Muscle layer of duodenum (tissue), 2 donors: ENCODE measurements at regions not wholly inside any gene's neighbourhood (a gene's known extent, or its start where the extent isn't known, plus 50 kb on each side); places are given as distances from the start of the nearest gene placed in this dataset.

Source experiments
- H3K27ac ChIP-seq: one replicate; pipeline ENCODE4 v1.7.0; 2013; ENCODE audit warnings: mild to moderate bottlenecking, low read length
- H3K27me3 ChIP-seq: one replicate; pipeline ENCODE4 v1.7.0; 2013; ENCODE audit warnings: low read depth, mild to moderate bottlenecking, control low read depth, low read length
- H3K36me3 ChIP-seq, 2 donors: one replicate each; pipeline ENCODE4 v1.7.0; 2013; ENCODE audit warnings: low read length in 2 of 2, control low read depth in 1 of 2, mild to moderate bottlenecking in 1 of 2; ENCODE audit not compliant: insufficient read depth in 2 of 2, control insufficient read depth in 1 of 2
- H3K4me1 ChIP-seq, 2 donors: one replicate each; pipeline ENCODE4 v1.7.0; 2013; ENCODE audit warnings: low read length in 2 of 2, mild to moderate bottlenecking in 2 of 2, control low read depth in 1 of 2, moderate library complexity in 1 of 2; ENCODE audit not compliant: insufficient read depth in 2 of 2, control insufficient read depth in 1 of 2
- H3K4me3 ChIP-seq, 2 donors: one replicate each; pipeline ENCODE4 v1.7.0; 2013; ENCODE audit warnings: low read length in 2 of 2, low read depth in 1 of 2, mild to moderate bottlenecking in 1 of 2
- H3K9me3 ChIP-seq, 2 donors: one replicate each; pipeline ENCODE4 v1.7.0; 2013; ENCODE audit warnings: low read length in 2 of 2, control low read depth in 1 of 2, mild to moderate bottlenecking in 1 of 2; ENCODE audit not compliant: control insufficient read depth in 1 of 2
- donor health status: healthy.

DNA sequence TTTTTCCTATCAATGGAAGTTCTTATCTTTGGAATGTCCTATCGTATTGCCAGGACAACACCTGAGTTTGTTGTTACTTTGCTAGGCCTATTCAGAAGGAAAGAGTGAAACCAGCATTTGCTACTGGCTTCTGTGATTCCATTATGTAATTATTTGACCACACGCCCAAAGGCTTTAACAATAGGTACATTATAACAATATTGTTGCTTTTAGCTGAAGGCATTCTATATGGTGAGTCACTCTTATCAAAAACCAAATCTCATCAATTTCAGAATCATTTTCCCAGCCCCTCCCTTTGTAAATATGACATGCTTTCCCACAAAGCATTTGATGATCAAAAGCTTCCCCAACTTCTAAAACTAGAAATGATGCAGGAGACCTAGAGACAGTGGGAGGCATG is 294.4 kb upstream of the NEBL start:
- H3K4me1 ChIP-seq = no peaks in the 10 kb centered on the region
- no peaks in the 10 kb centered on the region for H3K9me3 ChIP-seq
- no peak overlapping the region for H3K27ac ChIP-seq

DNA sequence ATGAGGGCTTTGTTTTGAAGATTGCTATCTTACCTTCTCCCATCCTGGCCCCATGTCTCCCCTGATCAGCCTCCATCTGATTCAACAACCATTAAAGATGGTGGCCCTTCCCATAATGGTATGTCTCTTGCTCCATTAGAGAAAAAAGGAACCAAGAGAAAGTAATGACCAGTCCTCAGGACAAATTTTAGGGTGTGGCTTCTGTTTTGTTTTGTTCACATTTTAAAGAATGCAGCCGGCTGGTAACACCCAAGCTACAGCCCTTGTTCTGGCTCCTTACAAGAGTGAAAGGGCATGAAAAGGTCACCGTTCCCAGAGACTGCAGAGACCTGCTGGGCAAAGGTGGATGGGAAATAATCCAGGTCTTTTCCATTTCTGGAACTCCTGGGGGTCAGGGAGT is 287.9 kb upstream of the NEBL start:
- H3K9me3 ChIP-seq = peaks cover 0 to 4% of the 10 kb centered on the region in 2 donors
- H3K27ac ChIP-seq = no peak overlapping the region
- H3K4me1 ChIP-seq = no peaks in the 10 kb centered on the region
- no peaks in the 10 kb centered on the region for H3K27me3 ChIP-seq
- no peaks in the 10 kb centered on the region for H3K36me3 ChIP-seq
- no peak overlapping the region for H3K4me3 ChIP-seq

More for the DNA sequence above, 294.4 kb upstream of the NEBL start:
- Histone ChIP-seq H3K36me3 (no peaks in the 10 kb centered on the region), H3K4me3 (no peak overlapping the region), H3K27me3 (no peaks in the 10 kb centered on the region)

DNA sequence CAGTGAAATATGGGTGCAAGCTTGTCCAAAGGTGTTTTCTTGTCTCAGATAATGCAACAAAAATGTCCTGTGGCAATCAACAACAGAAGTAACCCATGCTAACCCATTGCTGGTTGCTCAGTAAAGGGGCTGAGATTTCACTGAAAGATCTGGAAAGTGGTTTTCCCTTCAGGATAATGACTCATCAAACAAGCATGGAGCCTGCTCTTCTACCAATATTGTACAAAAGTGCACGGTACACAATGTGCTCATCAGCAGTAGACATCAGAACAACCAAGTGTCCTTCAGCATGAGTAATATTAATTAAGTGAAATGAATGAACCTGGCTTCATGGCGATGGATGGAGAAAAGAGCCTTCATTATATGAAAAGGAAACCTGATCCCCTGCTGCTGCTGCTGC is 287.1 kb upstream of the NEBL start:
- Histone ChIP-seq H3K27me3 (no peaks in the 10 kb centered on the region), H3K4me1 (no peaks in the 10 kb centered on the region), H3K4me3 (no peak overlapping the region), H3K36me3 (no peaks in the 10 kb centered on the region), H3K27ac (no peak overlapping the region), H3K9me3 (peaks cover 0 to 12% of the 10 kb centered on the region in 2 donors)

DNA sequence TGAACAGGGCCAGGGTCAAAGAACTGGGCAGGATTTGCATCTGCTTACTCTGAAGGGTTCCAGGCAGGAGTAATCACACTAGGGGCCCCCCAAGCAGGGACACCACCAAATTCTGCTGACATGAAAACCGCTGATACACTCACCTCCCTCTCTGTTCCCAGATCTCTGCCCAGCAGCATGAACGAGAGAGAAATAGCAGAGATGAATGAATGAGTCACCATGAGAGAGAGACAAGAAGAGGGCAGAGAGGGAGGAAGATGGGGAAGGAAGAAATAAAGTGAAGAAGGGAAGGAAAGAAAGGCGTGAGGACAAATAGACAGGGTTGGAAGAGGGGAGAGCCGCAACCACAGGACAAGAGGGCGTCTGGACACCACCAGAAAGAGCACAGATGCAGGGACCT is 285.9 kb upstream of the NEBL start:
- Histone ChIP-seq H3K9me3 (peaks cover 0 to 14% of the 10 kb centered on the region in 2 donors), H3K27me3 (no peaks in the 10 kb centered on the region), H3K36me3 (no peaks in the 10 kb centered on the region), H3K27ac (no peak overlapping the region), H3K4me3 (no peak overlapping the region), H3K4me1 (no peaks in the 10 kb centered on the region)

DNA sequence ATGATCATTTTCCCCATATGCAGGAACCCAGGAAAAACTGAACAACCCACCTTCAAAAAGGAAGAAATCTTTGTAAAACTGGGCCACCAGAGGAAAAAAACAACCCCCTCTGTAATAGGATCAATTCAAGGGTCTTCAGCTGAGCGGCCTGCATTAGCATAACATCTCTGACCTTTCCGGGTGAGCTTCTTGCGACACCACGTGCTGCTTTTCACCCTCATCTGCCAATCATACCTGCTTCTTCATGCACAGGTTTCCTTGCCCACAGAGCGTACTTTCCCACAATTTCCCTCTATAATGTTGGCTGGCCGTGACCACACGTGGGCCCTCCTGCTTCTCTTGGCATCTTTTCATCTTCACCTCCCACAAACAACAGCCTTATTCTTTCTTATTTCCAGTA is 284.3 kb upstream of the NEBL start:
- Histone ChIP-seq H3K36me3 (no peaks in the 10 kb centered on the region), H3K27ac (no peak overlapping the region), H3K9me3 (peaks cover 0 to 14% of the 10 kb centered on the region in 2 donors), H3K4me1 (no peaks in the 10 kb centered on the region), H3K27me3 (no peaks in the 10 kb centered on the region), H3K4me3 (no peak overlapping the region)

DNA sequence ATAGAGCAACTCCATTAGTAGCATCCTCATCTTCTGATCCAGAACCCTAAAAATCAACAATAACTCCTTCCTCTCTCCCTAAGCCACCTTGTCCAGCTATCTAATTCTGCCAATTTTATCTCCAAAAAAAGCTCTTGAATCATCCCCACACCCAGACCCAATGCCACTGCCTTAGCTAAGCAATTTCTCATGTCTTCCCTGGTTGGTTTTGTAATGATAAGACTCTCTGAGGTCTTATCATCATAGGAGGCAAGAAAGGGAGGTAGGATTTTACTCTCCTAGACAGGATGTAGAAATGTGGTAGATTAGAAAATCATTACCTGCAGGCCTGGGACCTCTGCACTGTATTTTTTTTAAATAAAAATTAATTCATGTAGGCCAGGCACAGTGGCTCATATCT is 283.5 kb upstream of the NEBL start:
- peaks cover 0 to 14% of the 10 kb centered on the region in 2 donors for H3K9me3 ChIP-seq
- H3K36me3 ChIP-seq = no peaks in the 10 kb centered on the region
- no peak overlapping the region for H3K27ac ChIP-seq
- H3K4me1 ChIP-seq = no peaks in the 10 kb centered on the region
- H3K27me3 ChIP-seq = no peaks in the 10 kb centered on the region
- no peak overlapping the region for H3K4me3 ChIP-seq

GRCh38 chr10:21176934-21177480 is 279.9 kb upstream of the NEBL start:
- no peaks in the 10 kb centered on the region for H3K36me3 ChIP-seq
- H3K27ac ChIP-seq = no peak overlapping the region
- peaks cover 0 to 14% of the 10 kb centered on the region in 2 donors for H3K9me3 ChIP-seq
- peaks cover 4% of the 10 kb centered on the region for H3K27me3 ChIP-seq
- H3K4me3 ChIP-seq = no peak overlapping the region
- peaks cover 0 to 19% of the 10 kb centered on the region in 2 donors for H3K4me1 ChIP-seq

DNA sequence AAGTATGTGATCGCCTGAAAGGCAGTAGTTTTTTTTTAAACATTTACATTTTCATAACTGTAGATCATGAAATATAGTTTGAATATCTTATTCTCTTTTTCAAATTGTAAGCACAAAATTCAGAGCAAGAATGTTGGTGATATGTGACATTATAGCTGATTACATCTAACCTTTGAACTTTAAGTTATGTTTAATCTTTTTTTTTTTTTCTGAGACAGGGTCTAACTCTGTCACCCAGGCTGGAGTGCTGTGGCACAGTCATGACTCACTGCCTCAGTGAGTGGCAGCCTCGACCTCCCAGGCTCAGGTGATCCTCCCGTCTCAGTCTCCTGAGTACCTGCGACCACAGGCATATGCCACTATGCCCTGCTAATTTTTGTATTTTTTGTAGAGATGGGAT is 278.7 kb upstream of the NEBL start:
- H3K27me3 ChIP-seq = peaks cover 4% of the 10 kb centered on the region
- no peaks in the 10 kb centered on the region for H3K36me3 ChIP-seq
- H3K27ac ChIP-seq = no peak overlapping the region
- H3K4me3 ChIP-seq = no peak overlapping the region
- H3K4me1 ChIP-seq = peaks cover 0 to 19% of the 10 kb centered on the region in 2 donors
- peaks cover 0 to 14% of the 10 kb centered on the region in 2 donors for H3K9me3 ChIP-seq

DNA sequence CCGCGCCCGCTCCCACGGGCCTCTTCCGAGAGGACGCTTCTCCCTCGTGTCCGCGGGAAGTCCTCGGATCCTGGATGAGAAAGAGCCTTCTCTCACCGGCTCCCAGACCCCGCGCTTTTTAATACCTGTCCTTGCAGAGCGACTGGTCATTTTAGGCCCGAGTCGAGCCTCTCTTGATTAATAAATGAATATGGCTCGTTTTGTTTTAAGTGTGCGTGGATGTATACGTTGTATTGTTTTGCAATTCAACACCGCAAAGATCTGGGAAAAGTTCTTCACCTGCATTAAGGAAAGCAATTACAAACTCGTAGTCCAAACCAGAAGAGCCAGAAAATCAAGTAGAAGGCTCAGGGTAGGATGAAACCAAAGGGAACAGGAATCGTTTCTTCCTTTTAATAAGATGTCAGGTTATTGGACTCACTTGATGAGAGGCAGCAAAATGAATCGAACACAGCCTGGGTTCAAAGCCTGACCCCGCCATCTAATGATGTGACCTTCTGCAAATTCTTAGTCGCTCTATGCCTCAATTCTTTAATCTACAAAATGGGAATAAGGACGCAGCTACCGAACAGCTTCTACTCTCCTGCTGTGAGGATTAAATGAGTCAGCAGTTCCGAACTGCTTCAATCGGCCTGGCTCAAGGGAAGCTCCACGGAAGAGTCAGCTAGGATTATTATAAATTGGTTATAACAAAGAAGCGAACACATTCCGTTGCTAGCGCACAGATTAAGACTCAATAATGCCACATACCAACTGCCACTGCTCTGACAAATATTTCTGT is 277.8 kb upstream of the NEBL start:
- H3K4me3 ChIP-seq = peak overlapping the region in 1 of 2 donors; percentile 70
- H3K27ac ChIP-seq = no peak overlapping the region
- H3K4me1 ChIP-seq = peaks cover 0 to 19% of the 10 kb centered on the region in 2 donors

DNA sequence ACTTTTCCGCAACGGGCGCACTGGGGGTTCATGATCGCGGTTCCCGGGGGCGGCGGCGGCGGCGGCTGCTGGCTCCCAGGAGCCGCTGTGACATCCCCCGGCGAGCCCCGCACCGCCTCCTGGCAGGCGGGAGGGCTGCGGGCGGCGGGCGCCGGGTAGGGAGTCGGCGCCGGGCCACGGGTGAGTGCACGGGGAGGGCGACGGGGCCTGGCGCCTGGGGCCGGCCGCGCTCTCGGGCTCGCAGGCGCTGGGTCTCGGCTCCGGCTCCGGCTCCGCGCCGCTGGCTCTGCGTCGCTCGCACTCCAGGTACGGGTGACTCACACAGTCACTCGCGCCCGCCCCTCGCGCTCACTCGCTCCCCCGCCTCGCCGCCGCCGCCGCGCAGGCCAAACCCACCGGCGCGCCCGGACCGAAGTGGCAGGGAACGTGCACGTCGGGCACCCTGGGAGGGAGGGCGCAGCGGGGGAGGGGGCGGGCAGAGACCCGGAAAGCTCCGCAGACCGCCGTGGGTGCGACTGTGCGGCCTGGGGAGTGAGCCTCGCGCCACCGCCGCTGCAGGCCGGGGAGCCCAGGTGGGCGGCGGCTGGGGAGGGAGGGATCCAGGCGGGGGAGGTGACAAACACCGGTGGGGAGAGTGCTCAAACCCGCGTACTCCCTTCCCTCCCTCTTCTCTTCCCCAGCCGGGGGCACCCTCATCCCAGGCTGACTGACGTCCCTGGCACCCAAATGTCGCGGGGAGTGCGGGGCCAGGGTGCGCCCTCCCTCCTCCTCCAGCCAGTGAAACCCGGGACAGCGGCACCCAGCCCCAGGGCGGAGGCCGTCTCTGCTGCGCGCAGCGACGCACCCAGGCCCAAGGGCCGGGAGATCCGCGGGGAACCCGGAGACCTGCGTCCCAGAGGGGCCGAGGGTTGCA is 276.9 kb upstream of the NEBL start:
- Histone ChIP-seq H3K4me3 (peak overlapping the region in 1 of 2 donors; percentile 70), H3K27me3 (peaks cover 4% of the 10 kb centered on the region), H3K9me3 (peaks cover 0 to under 1% of the 10 kb centered on the region in 2 donors), H3K36me3 (no peaks in the 10 kb centered on the region), H3K4me1 (peaks cover 0 to 19% of the 10 kb centered on the region in 2 donors), H3K27ac (no peak overlapping the region)

More for the DNA sequence above, 277.8 kb upstream of the NEBL start:
- Histone ChIP-seq H3K36me3 (no peaks in the 10 kb centered on the region), H3K27me3 (peaks cover 4% of the 10 kb centered on the region), H3K9me3 (peaks cover 0 to 9% of the 10 kb centered on the region in 2 donors)
